B cell (primary cell): ENCODE measurements at regions not wholly inside any gene's neighbourhood (a gene's known extent, or its start where the extent isn't known, plus 50 kb on each side); places are given as distances from the start of the nearest gene placed in this dataset.

ENCODE experiments used
- ATAC-seq: fragments of 200-7000 bp; cut with Tn5 transposase; one replicate; pipeline ENCODE4 v1.10.0; 2021; ENCODE audit warnings: low read depth, mild to moderate bottlenecking, moderate number of reproducible peaks, moderate library complexity
- CTCF ChIA-PET: fragments of 350-600 bp; sonication (Branson Sonifier 250); formaldehyde crosslinking; loops from one replicate; lab custom pipeline; 2021; ENCODE audit warnings: antibody characterized with exemption, inconsistent platforms; lab: Charles Lee
- POLR2A ChIA-PET: fragments of 350-600 bp; sonication (Branson Sonifier 250); formaldehyde crosslinking; loops from one replicate; lab custom pipeline; 2021; ENCODE audit warnings: antibody characterized with exemption; lab: Charles Lee
- DNase-seq: peaks from one replicate; pipeline ENCODE4 v3.0.0; 2013
- H2AFZ ChIP-seq: 2 replicates; pipeline ENCODE4 v1.6.1; 2012; ENCODE audit warnings: mild to moderate bottlenecking, low read depth, low read length; ENCODE audit not compliant: insufficient read depth, poor library complexity, severe bottlenecking
- H3K27ac ChIP-seq, 2 donors: 1 replicate in 1 of 2; 2 replicates in 1 of 2; pipeline ENCODE4 v1.5.1; 2012 to 2013; ENCODE audit warnings: low read length in 2 of 2, mild to moderate bottlenecking in 2 of 2, moderate library complexity in 1 of 2
- H3K27me3 ChIP-seq, 4 experiments: fragments of 200-600 bp in 1 of 4; sonication (generic) in 1 of 4; replicated peaks in 1 of 4; 1 replicate in 2 of 4; 2 replicates in 2 of 4; pipeline versions ENCODE4 v1.6.1 to v1.7.0; 2013 to 2016; ENCODE audit warnings: low read length in 3 of 4, mild to moderate bottlenecking in 2 of 4, mixed read lengths in 1 of 4, moderate library complexity in 1 of 4; ENCODE audit not compliant: insufficient read depth in 4 of 4, control insufficient read depth in 3 of 4; ENCODE audit errors: control extremely low read depth in 1 of 4
- H3K36me3 ChIP-seq, 2 experiments: replicated peaks in 1 of 2; 1 replicate in 1 of 2; 2 replicates in 1 of 2; pipeline versions ENCODE4 v1.6.1 to v1.7.1; 2013; ENCODE audit warnings: low read length in 1 of 2; ENCODE audit not compliant: insufficient read depth in 2 of 2, control insufficient read depth in 1 of 2; ENCODE audit errors: control extremely low read depth in 1 of 2, extremely low read depth in 1 of 2
- H3K4me1 ChIP-seq, 2 donors: fragments of 200-600 bp in 1 of 2; sonication (generic) in 1 of 2; 1 replicate in 1 of 2; 2 replicates in 1 of 2; pipeline versions ENCODE4 v1.5.1 to v1.6.1; 2013 to 2017; ENCODE audit warnings: low read length in 2 of 2; ENCODE audit not compliant: control insufficient read depth in 2 of 2, insufficient read depth in 2 of 2
- H3K4me2 ChIP-seq: replicated peaks from 2 replicates; pipeline ENCODE3; 2012; ENCODE audit warnings: mild to moderate bottlenecking, low read depth, low read length; ENCODE audit not compliant: poor library complexity, severe bottlenecking
- H3K4me3 ChIP-seq, 5 experiments: fragments of 200-600 bp in 1 of 5; sonication (generic) in 1 of 5; 1 replicate in 3 of 5; 2 replicates in 2 of 5; pipeline versions ENCODE4 v1.5.1 to v1.7.0; 2011 to 2016; ENCODE audit warnings: low read length in 4 of 5, mild to moderate bottlenecking in 4 of 5, low read depth in 2 of 5, control low read depth in 1 of 5, moderate library complexity in 1 of 5; ENCODE audit not compliant: insufficient read depth in 1 of 5; ENCODE audit errors: control extremely low read depth in 1 of 5, extremely low read depth in 1 of 5
- H3K79me2 ChIP-seq: fragments of 200-600 bp; sonication (generic); one replicate; pipeline ENCODE4 v1.6.0; 2016; ENCODE audit warnings: low read length; ENCODE audit not compliant: control insufficient read depth, insufficient read depth
- H3K9ac ChIP-seq: fragments of 200-600 bp; sonication (generic); 2 replicates; pipeline ENCODE4 v1.6.1; 2017; ENCODE audit warnings: mild to moderate bottlenecking, low read length, moderate library complexity
- H3K9me3 ChIP-seq, 3 donors: one replicate each; pipeline versions ENCODE4 v1.6.1 to v1.7.1; 2013; ENCODE audit warnings: low read length in 2 of 3; ENCODE audit not compliant: control insufficient read depth in 2 of 3, insufficient read depth in 1 of 3; ENCODE audit errors: control extremely low read depth in 1 of 3
- H4K20me1 ChIP-seq: 2 replicates; pipeline ENCODE4 v1.6.0; 2012; ENCODE audit warnings: mild to moderate bottlenecking, low read length; ENCODE audit not compliant: insufficient read depth, control insufficient read depth, poor library complexity, severe bottlenecking
- H3K27ac Mint-ChIP-seq: one replicate; pipeline ENCODE4 v1.8.0; 2021; ENCODE audit warnings: mixed read lengths
- H3K27me3 Mint-ChIP-seq: one replicate; pipeline ENCODE4 v1.8.0; 2021; ENCODE audit warnings: mixed read lengths
- H3K4me1 Mint-ChIP-seq: one replicate; pipeline ENCODE4 v1.8.0; 2021; ENCODE audit warnings: mixed read lengths
- H3K4me3 Mint-ChIP-seq: one replicate; pipeline ENCODE4 v1.8.0; 2021; ENCODE audit warnings: mixed read lengths
- H3K9me3 Mint-ChIP-seq: one replicate; pipeline ENCODE4 v1.8.0; 2022; ENCODE audit warnings: mixed read lengths; ENCODE audit not compliant: insufficient read depth
- CTCF ChIP-seq: fragments of 200-600 bp; IDR thresholded peaks from one replicate; pipeline ENCODE4 v1.8.0; 2022; ENCODE audit warnings: antibody characterized with exemption, mild to moderate bottlenecking
- EZH2 ChIP-seq: IDR thresholded peaks from 2 replicates; pipeline ENCODE4 v1.6.1; 2012; ENCODE audit warnings: borderline replicate concordance, low read depth, mild to moderate bottlenecking, moderate library complexity, low read length; ENCODE audit not compliant: insufficient read depth, poor library complexity, severe bottlenecking
- WGBS: methylation state at CpG from one replicate; pipeline ENCODE4 v1.1.5; 2013; ENCODE audit warnings: missing lambda C conversion rate; ENCODE audit not compliant: insufficient coverage; 5-methylcytosine and 5-hydroxymethylcytosine counted together
- intact Hi-C: fragments of 100-400 bp; cut with micrococcal nuclease; formaldehyde crosslinking; loops from one replicate; pipeline ENCODE4 v1.10.0; 2022

- no peak overlapping the region for H2AFZ ChIP-seq
- Mint-ChIP-seq H3K27me3 (peaks cover 9% of the 10 kb centered on the region), H3K9me3 (no peaks in the 10 kb centered on the region), H3K27ac (no peak overlapping the region), H3K4me3 (no peak overlapping the region), H3K4me1 (no peaks in the 10 kb centered on the region)
- H3K9ac ChIP-seq = no peak overlapping the region
- ATAC-seq (no peak), DNase-seq (no peak)
- no peaks in the 10 kb centered on the region for H3K9me3 ChIP-seq
- H3K27ac ChIP-seq = no peak overlapping the region
- TF ChIP-seq CTCF = no peak
- TF ChIP-seq EZH2 = no peak
- H3K36me3 ChIP-seq = no peaks in the 10 kb centered on the region
- ChIA-PET CTCF (no interaction called here), POLR2A (no interaction called here)
- H3K4me2 ChIP-seq = no peak overlapping the region
- no peaks in the 10 kb centered on the region for H4K20me1 ChIP-seq
- intact Hi-C loops = no loop called here
- no peak overlapping the region for H3K4me3 ChIP-seq
- H3K79me2 ChIP-seq = no peaks in the 10 kb centered on the region
- 67% methylated on average over 1 of the region's 3 CpGs for WGBS
- H3K27me3 ChIP-seq = peaks cover 0 to 3% (median 0%) of the 10 kb centered on the region in 4 experiments
- H3K4me1 ChIP-seq = no peaks in the 10 kb centered on the region
These were observed 304.2 kb downstream of the CYP26B1 start for GRCh38 chr2:71843391-71843850.

GRCh38 chr2:71842744-71843143 lies 304.9 kb downstream of the CYP26B1 start:
- Mint-ChIP-seq H3K27me3 (peaks cover 9% of the 10 kb centered on the region), H3K4me3 (no peak overlapping the region), H3K27ac (no peak overlapping the region), H3K4me1 (no peaks in the 10 kb centered on the region), H3K9me3 (no peaks in the 10 kb centered on the region)
- peaks cover 0 to 3% (median 0%) of the 10 kb centered on the region in 4 experiments for H3K27me3 ChIP-seq
- ChIA-PET CTCF (no interaction called here), POLR2A (no interaction called here)
- 87% methylated on average over 3 of the region's 4 CpGs for WGBS
- no peaks in the 10 kb centered on the region for H3K4me1 ChIP-seq
- H2AFZ ChIP-seq = no peak overlapping the region
- no peak overlapping the region for H3K4me2 ChIP-seq
- no peaks in the 10 kb centered on the region for H3K36me3 ChIP-seq
- no peaks in the 10 kb centered on the region for H3K9me3 ChIP-seq
- no peak overlapping the region for H3K27ac ChIP-seq
- intact Hi-C loops = no loop called here
- no peak overlapping the region for H3K4me3 ChIP-seq
- TF ChIP-seq CTCF = no peak
- no peak for TF ChIP-seq EZH2
- ATAC-seq = no peak
- no peaks in the 10 kb centered on the region for H3K79me2 ChIP-seq
- DNase-seq = no peak
- no peaks in the 10 kb centered on the region for H4K20me1 ChIP-seq
- no peak overlapping the region for H3K9ac ChIP-seq
